CD4-positive, CD25-positive, alpha-beta regulatory T cell (primary cell): ENCODE measurements at regions not wholly inside any gene's neighbourhood (a gene's known extent, or its start where the extent isn't known, plus 50 kb on each side); places are given as distances from the start of the nearest gene placed in this dataset.

Source experiments
- ATAC-seq, 2 donors: fragments of 150-1000 bp; cut with Tn5 transposase; one replicate each; pipeline ENCODE4 v1.10.0; 2021; ENCODE audit warnings: low read depth in 2 of 2, moderate number of reproducible peaks in 2 of 2, moderate library complexity in 1 of 2
- DNase-seq, 3 donors: peaks; one replicate each; pipeline versions ENCODE4 v3.0.0 to v3.0.0-alpha.2; 2012 to 2022; ENCODE audit warnings: mixed read lengths in 1 of 3
- H3K27ac ChIP-seq: one replicate; pipeline ENCODE4 v1.7.0; 2013; ENCODE audit warnings: mild to moderate bottlenecking, low read length; ENCODE audit not compliant: insufficient read depth, poor library complexity, severe bottlenecking
- H3K27me3 ChIP-seq: one replicate; pipeline ENCODE4 v1.7.0; 2013; ENCODE audit warnings: low read length; ENCODE audit not compliant: control insufficient read depth, insufficient read depth
- H3K36me3 ChIP-seq: one replicate; pipeline ENCODE4 v1.7.0; 2013; ENCODE audit warnings: mild to moderate bottlenecking, low read length, moderate library complexity; ENCODE audit not compliant: control insufficient read depth, insufficient read depth
- H3K4me1 ChIP-seq: 2 replicates; pipeline ENCODE4 v1.7.0; 2013; ENCODE audit warnings: mild to moderate bottlenecking, low read length; ENCODE audit not compliant: insufficient read depth, control insufficient read depth, poor library complexity, severe bottlenecking
- H3K4me3 ChIP-seq: one replicate; pipeline ENCODE4 v1.7.0; 2013; ENCODE audit warnings: low read depth, mild to moderate bottlenecking, low read length, moderate library complexity
- H3K9me3 ChIP-seq, 2 experiments: 1 replicate in 1 of 2; 2 replicates in 1 of 2; pipeline ENCODE4 v1.7.0; 2013; ENCODE audit warnings: low read length in 2 of 2, mild to moderate bottlenecking in 1 of 2, moderate library complexity in 1 of 2; ENCODE audit not compliant: control insufficient read depth in 2 of 2
- H3K27ac Mint-ChIP-seq, 3 donors: one replicate each; pipeline ENCODE4 v1.8.0; 2020 to 2022; ENCODE audit warnings: mild to moderate bottlenecking in 3 of 3, mixed read lengths in 3 of 3, moderate library complexity in 2 of 3
- H3K27me3 Mint-ChIP-seq: one replicate; pipeline ENCODE4 v1.8.0; 2022; ENCODE audit warnings: mild to moderate bottlenecking, mixed read lengths
- H3K36me3 Mint-ChIP-seq: one replicate; pipeline ENCODE4 v1.8.0; 2020; ENCODE audit warnings: mixed read lengths
- H3K4me1 Mint-ChIP-seq, 4 donors: one replicate each; pipeline ENCODE4 v1.8.0; 2020 to 2022; ENCODE audit warnings: mixed read lengths in 4 of 4, mild to moderate bottlenecking in 1 of 4
- H3K4me3 Mint-ChIP-seq, 4 donors: one replicate each; pipeline ENCODE4 v1.8.0; 2020 to 2022; ENCODE audit warnings: mild to moderate bottlenecking in 4 of 4, mixed read lengths in 4 of 4, moderate library complexity in 3 of 4
- H3K9me3 Mint-ChIP-seq, 7 donors: one replicate each; pipeline ENCODE4 v1.8.0; 2020 to 2022; ENCODE audit warnings: mixed read lengths in 7 of 7, mild to moderate bottlenecking in 3 of 7, moderate library complexity in 2 of 7

GRCh38 chr15:62546628-62547027 lies 381.5 kb upstream of the C2CD4B start:
- H3K36me3 Mint-ChIP-seq: no peaks in the 10 kb centered on the region
- no peak overlapping the region for H3K4me3 Mint-ChIP-seq

GRCh38 chr15:62547584-62547983 lies 382.5 kb upstream of the C2CD4B start:
- no peaks in the 10 kb centered on the region for H3K4me1 ChIP-seq
- Mint-ChIP-seq H3K4me3 (no peak overlapping the region), H3K36me3 (no peaks in the 10 kb centered on the region), H3K27ac (no peak overlapping the region), H3K9me3 (peaks cover 0 to 5% (median 0%) of the 10 kb centered on the region in 7 donors), H3K4me1 (no peaks in the 10 kb centered on the region), H3K27me3 (peaks cover 5% of the 10 kb centered on the region)
- ATAC-seq (no peak), DNase-seq (no peak)
- H3K4me3 ChIP-seq: no peak overlapping the region
- H3K27me3 ChIP-seq: peaks cover 3% of the 10 kb centered on the region
- H3K36me3 ChIP-seq: no peaks in the 10 kb centered on the region
- no peaks in the 10 kb centered on the region for H3K9me3 ChIP-seq
- no peak overlapping the region for H3K27ac ChIP-seq

More at GRCh38 chr15:62546628-62547027, 381.5 kb upstream of the C2CD4B start:
- Histone ChIP-seq H3K27ac (no peak overlapping the region), H3K9me3 (no peaks in the 10 kb centered on the region), H3K4me3 (no peak overlapping the region), H3K27me3 (peaks cover 3% of the 10 kb centered on the region), H3K36me3 (no peaks in the 10 kb centered on the region), H3K4me1 (no peaks in the 10 kb centered on the region)
- Mint-ChIP-seq H3K9me3 (peaks cover 0 to 3% (median 0%) of the 10 kb centered on the region in 7 donors), H3K4me1 (no peaks in the 10 kb centered on the region), H3K27me3 (peaks cover 5% of the 10 kb centered on the region), H3K27ac (no peak overlapping the region)
- no peak for DNase-seq
- no peak for ATAC-seq

- no peaks in the 10 kb centered on the region for H3K9me3 ChIP-seq
- H3K27me3 ChIP-seq: peaks cover 3% of the 10 kb centered on the region
- peaks cover 0 to 5% (median 0%) of the 10 kb centered on the region in 7 donors for H3K9me3 Mint-ChIP-seq
- H3K27me3 Mint-ChIP-seq: peaks cover 5% of the 10 kb centered on the region
- no peaks in the 10 kb centered on the region for H3K36me3 Mint-ChIP-seq
- H3K36me3 ChIP-seq: no peaks in the 10 kb centered on the region
- no peak overlapping the region for H3K4me3 Mint-ChIP-seq
- ATAC-seq (no peak), DNase-seq (peak in 1 of 3 donors; percentile 7)
- no peaks in the 10 kb centered on the region for H3K4me1 ChIP-seq
- H3K4me1 Mint-ChIP-seq: no peaks in the 10 kb centered on the region
- H3K4me3 ChIP-seq: no peak overlapping the region
- no peak overlapping the region for H3K27ac Mint-ChIP-seq
- no peak overlapping the region for H3K27ac ChIP-seq
Measured at GRCh38 chr15:62549345-62549970, 384.4 kb upstream of the C2CD4B start.

GRCh38 chr15:62550106-62550505 lies 385.0 kb upstream of the C2CD4B start:
- H3K4me3 ChIP-seq: no peak overlapping the region
- ATAC-seq: no peak

GRCh38 chr15:62552444-62552843 lies 387.4 kb upstream of the C2CD4B start:
- Histone ChIP-seq H3K27me3 (peaks cover 3% of the 10 kb centered on the region), H3K27ac (no peak overlapping the region), H3K4me3 (no peak overlapping the region), H3K36me3 (no peaks in the 10 kb centered on the region), H3K4me1 (no peaks in the 10 kb centered on the region), H3K9me3 (no peaks in the 10 kb centered on the region)
- no peak overlapping the region for H3K27ac Mint-ChIP-seq
- peaks cover 0 to 6% (median 0%) of the 10 kb centered on the region in 7 donors for H3K9me3 Mint-ChIP-seq
- ATAC-seq (no peak), DNase-seq (no peak)
- no peak overlapping the region for H3K4me3 Mint-ChIP-seq
- H3K4me1 Mint-ChIP-seq: no peaks in the 10 kb centered on the region
- H3K27me3 Mint-ChIP-seq: peaks cover 9% of the 10 kb centered on the region
- no peaks in the 10 kb centered on the region for H3K36me3 Mint-ChIP-seq

More at GRCh38 chr15:62550106-62550505, 385.0 kb upstream of the C2CD4B start:
- Histone ChIP-seq H3K36me3 (no peaks in the 10 kb centered on the region), H3K27ac (no peak overlapping the region), H3K9me3 (no peaks in the 10 kb centered on the region), H3K4me1 (no peaks in the 10 kb centered on the region), H3K27me3 (peaks cover 3% of the 10 kb centered on the region)
- peaks cover 0 to 5% (median 0%) of the 10 kb centered on the region in 7 donors for H3K9me3 Mint-ChIP-seq
- H3K27me3 Mint-ChIP-seq: peaks cover 5% of the 10 kb centered on the region
- no peak for DNase-seq
- H3K4me1 Mint-ChIP-seq: no peaks in the 10 kb centered on the region
- H3K4me3 Mint-ChIP-seq: no peak overlapping the region
- H3K36me3 Mint-ChIP-seq: no peaks in the 10 kb centered on the region
- no peak overlapping the region for H3K27ac Mint-ChIP-seq

- Histone ChIP-seq H3K4me3 (no peak overlapping the region), H3K27ac (no peak overlapping the region), H3K4me1 (no peaks in the 10 kb centered on the region), H3K9me3 (no peaks in the 10 kb centered on the region), H3K27me3 (peaks cover 3% of the 10 kb centered on the region), H3K36me3 (no peaks in the 10 kb centered on the region)
- no peak overlapping the region for H3K4me3 Mint-ChIP-seq
- no peaks in the 10 kb centered on the region for H3K36me3 Mint-ChIP-seq
- peaks cover 4% of the 10 kb centered on the region for H3K27me3 Mint-ChIP-seq
- no peak overlapping the region for H3K27ac Mint-ChIP-seq
- no peaks in the 10 kb centered on the region for H3K4me1 Mint-ChIP-seq
- DNase-seq (no peak), ATAC-seq (no peak)
- peaks cover 0 to 6% (median 0%) of the 10 kb centered on the region in 7 donors for H3K9me3 Mint-ChIP-seq
Measured at GRCh38 chr15:62553911-62554563, 389.0 kb upstream of the C2CD4B start.

GRCh38 chr15:62558640-62559380 lies 393.7 kb upstream of the C2CD4B start:
- peaks cover 4% of the 10 kb centered on the region for H3K27me3 Mint-ChIP-seq
- Histone ChIP-seq H3K27ac (no peak overlapping the region), H3K4me3 (no peak overlapping the region), H3K4me1 (no peaks in the 10 kb centered on the region), H3K27me3 (peaks cover 4% of the 10 kb centered on the region), H3K36me3 (no peaks in the 10 kb centered on the region), H3K9me3 (no peaks in the 10 kb centered on the region)
- H3K4me1 Mint-ChIP-seq: no peaks in the 10 kb centered on the region
- peaks cover 0 to 2% (median 0%) of the 10 kb centered on the region in 7 donors for H3K9me3 Mint-ChIP-seq
- ATAC-seq: no peak
- H3K27ac Mint-ChIP-seq: no peak overlapping the region
- no peak for DNase-seq
- no peak overlapping the region for H3K4me3 Mint-ChIP-seq
- H3K36me3 Mint-ChIP-seq: no peaks in the 10 kb centered on the region
